ENCODE measurements at regions not wholly inside any gene's neighbourhood (a gene's known extent, or its start where the extent isn't known, plus 50 kb on each side); places are given as distances from the start of the nearest gene placed in this dataset.

DNA sequence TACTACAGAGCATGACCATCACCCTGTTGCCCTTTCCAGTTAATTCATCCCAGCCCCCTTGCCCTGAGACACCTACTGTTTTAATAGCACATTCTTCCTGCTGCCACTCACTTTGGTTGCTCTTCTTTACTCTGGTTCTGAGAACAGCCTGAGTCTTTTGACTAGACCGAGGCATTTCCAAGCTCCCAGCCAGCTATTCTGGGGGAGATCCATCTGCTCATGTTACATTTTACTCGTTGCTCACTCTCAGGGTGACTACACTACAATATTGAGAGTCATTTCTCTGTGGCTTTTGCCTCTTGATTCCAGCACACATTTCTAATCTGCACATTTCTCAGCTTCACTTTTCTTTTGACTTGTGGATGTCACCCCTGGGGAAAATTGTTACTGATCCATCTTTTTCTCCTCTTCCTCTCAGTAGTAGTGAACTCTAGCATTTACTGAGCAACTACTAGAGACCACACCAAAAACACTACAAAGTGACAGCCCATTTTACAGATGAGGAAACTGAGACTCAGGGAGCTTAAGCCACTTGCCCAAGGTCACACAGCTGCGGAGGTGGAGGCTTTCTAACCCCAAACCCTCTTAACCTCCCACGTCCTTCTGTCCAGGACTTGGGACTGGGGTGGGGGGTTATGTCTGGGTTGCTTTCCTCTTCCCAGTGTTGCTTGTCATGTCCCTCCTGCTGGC lies 117.8 kb downstream of the C11orf91 start:
- TF ChIP-seq, protein P1, sequence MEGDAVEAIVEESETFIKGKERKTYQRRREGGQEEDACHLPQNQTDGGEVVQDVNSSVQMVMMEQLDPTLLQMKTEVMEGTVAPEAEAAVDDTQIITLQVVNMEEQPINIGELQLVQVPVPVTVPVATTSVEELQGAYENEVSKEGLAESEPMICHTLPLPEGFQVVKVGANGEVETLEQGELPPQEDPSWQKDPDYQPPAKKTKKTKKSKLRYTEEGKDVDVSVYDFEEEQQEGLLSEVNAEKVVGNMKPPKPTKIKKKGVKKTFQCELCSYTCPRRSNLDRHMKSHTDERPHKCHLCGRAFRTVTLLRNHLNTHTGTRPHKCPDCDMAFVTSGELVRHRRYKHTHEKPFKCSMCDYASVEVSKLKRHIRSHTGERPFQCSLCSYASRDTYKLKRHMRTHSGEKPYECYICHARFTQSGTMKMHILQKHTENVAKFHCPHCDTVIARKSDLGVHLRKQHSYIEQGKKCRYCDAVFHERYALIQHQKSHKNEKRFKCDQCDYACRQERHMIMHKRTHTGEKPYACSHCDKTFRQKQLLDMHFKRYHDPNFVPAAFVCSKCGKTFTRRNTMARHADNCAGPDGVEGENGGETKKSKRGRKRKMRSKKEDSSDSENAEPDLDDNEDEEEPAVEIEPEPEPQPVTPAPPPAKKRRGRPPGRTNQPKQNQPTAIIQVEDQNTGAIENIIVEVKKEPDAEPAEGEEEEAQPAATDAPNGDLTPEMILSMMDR (IDR thresholded peaks at IDR 0.05) = no peak
- TF ChIP-seq POLR2A (IDR thresholded peaks at IDR 0.05) = no peak

All from vagina (tissue), 2 donors.